HG03060 (cell line): ENCODE measurements at regions not wholly inside any gene's neighbourhood (a gene's known extent, or its start where the extent isn't known, plus 50 kb on each side); places are given as distances from the start of the nearest gene placed in this dataset.

Experiments
- ATAC-seq: cut with Tn5 transposase; IDR thresholded peaks from one replicate; pipeline ENCODE4 v1.9.1; 2021; ENCODE audit warnings: low read depth, moderate number of reproducible peaks; ENCODE audit not compliant: unreplicated experiment

GRCh38 chr1:57963581-57963980, 539.7 kb upstream of the DAB1 start:
- no peak for ATAC-seq

GRCh38 chr1:57959531-57960241, 535.8 kb upstream of the DAB1 start:
- no peak for ATAC-seq

- ATAC-seq, result no peak
These were observed 533.7 kb upstream of the DAB1 start for GRCh38 chr1:57957576-57957975.

- no peak for ATAC-seq
These were observed 527.5 kb upstream of the DAB1 start for GRCh38 chr1:57951390-57951789.

- ATAC-seq, result no peak
These were observed 525.3 kb upstream of the DAB1 start for GRCh38 chr1:57949168-57949567.

- no peak for ATAC-seq
These were observed 523.6 kb upstream of the DAB1 start for GRCh38 chr1:57947471-57947870.

- ATAC-seq, result no peak
These were observed 521.2 kb upstream of the DAB1 start for GRCh38 chr1:57945045-57945444.

GRCh38 chr1:57943365-57943764, 519.5 kb upstream of the DAB1 start:
- ATAC-seq, result no peak

GRCh38 chr1:57934745-57935144, 510.9 kb upstream of the DAB1 start:
- no peak for ATAC-seq

- no peak for ATAC-seq
These were observed 503.1 kb upstream of the DAB1 start for GRCh38 chr1:57927003-57927402.

- no peak for ATAC-seq
These were observed 502.2 kb upstream of the DAB1 start for GRCh38 chr1:57926025-57926552.

- no peak for ATAC-seq
These were observed 501.4 kb upstream of the DAB1 start for GRCh38 chr1:57925226-57925625.

GRCh38 chr1:57922130-57922529, 498.3 kb upstream of the DAB1 start:
- ATAC-seq, result no peak

- ATAC-seq, result no peak
These were observed 492.2 kb upstream of the DAB1 start for GRCh38 chr1:57916041-57916440.

GRCh38 chr1:57911427-57911826, 487.6 kb upstream of the DAB1 start:
- no peak for ATAC-seq

- ATAC-seq, result no peak
These were observed 486.9 kb upstream of the DAB1 start for GRCh38 chr1:57910782-57911181.

GRCh38 chr1:57910305-57910704, 486.4 kb upstream of the DAB1 start:
- ATAC-seq, result no peak

- ATAC-seq, result no peak
These were observed 484.5 kb upstream of the DAB1 start for GRCh38 chr1:57908147-57908890.

- ATAC-seq, result no peak
These were observed 477.5 kb upstream of the DAB1 start for GRCh38 chr1:57901208-57901919.

- ATAC-seq, result no peak
These were observed 474.7 kb upstream of the DAB1 start for GRCh38 chr1:57898531-57898930.

GRCh38 chr1:57897581-57897980, 473.7 kb upstream of the DAB1 start:
- no peak for ATAC-seq
